GM06990 (cell line): ENCODE measurements at regions not wholly inside any gene's neighbourhood (a gene's known extent, or its start where the extent isn't known, plus 50 kb on each side); places are given as distances from the start of the nearest gene placed in this dataset.

Experiments
- DNase-seq: peaks from one replicate; pipeline ENCODE4 v3.0.0-alpha.2; 2011; ENCODE audit not compliant: insufficient read length; ENCODE audit errors: extremely low read depth
- H3K27me3 ChIP-seq: replicated peaks from 2 replicates; pipeline ENCODE4 v1.6.0; 2011; ENCODE audit warnings: low read length; ENCODE audit not compliant: control insufficient read depth, insufficient read depth
- H3K36me3 ChIP-seq: 2 replicates; pipeline ENCODE4 v1.5.1; 2011; ENCODE audit warnings: low read length; ENCODE audit not compliant: control insufficient read depth, insufficient read depth
- H3K4me3 ChIP-seq: replicated peaks from 2 replicates; pipeline ENCODE4 v1.5.1; 2011; ENCODE audit warnings: low read depth, mild to moderate bottlenecking, control low read depth, low read length
- CTCF ChIP-seq: IDR thresholded peaks from 2 replicates; pipeline ENCODE4 v1.5.1; 2011; ENCODE audit warnings: low read length, control low read depth, mild to moderate bottlenecking, inconsistent platforms; ENCODE audit not compliant: insufficient read depth, poor library complexity, severe bottlenecking

GRCh38 chrX:125641405-125641804, 321.7 kb downstream of the TEX13C start:
- no peak for TF ChIP-seq CTCF
- Histone ChIP-seq H3K4me3 (no peak overlapping the region), H3K36me3 (no peaks in the 10 kb centered on the region), H3K27me3 (no peaks in the 10 kb centered on the region)
- DNase-seq = no peak

DNA sequence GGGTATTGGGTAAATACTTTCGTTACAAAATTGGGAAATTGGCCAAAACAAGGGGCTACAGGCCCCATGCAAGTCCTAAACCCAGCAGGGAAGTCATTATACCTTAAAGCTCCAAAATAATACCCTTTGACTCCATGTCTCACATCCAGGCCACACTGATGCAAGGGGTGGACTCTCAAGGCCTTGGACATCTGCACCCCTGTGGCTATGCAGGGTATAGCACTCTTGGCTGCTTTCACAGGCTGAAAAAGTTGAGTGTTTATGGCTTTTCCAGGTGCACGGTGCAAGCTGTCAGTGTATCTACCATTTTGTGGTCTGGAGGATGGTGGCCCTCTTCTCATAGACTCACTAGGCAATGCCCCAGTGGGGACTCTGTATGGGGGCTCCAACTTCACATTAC, 326.5 kb downstream of the TEX13C start:
- H3K27me3 ChIP-seq = no peaks in the 10 kb centered on the region
- H3K36me3 ChIP-seq = no peaks in the 10 kb centered on the region
- TF ChIP-seq CTCF = peak; percentile 12
- no peak for DNase-seq
- H3K4me3 ChIP-seq = no peak overlapping the region

DNA sequence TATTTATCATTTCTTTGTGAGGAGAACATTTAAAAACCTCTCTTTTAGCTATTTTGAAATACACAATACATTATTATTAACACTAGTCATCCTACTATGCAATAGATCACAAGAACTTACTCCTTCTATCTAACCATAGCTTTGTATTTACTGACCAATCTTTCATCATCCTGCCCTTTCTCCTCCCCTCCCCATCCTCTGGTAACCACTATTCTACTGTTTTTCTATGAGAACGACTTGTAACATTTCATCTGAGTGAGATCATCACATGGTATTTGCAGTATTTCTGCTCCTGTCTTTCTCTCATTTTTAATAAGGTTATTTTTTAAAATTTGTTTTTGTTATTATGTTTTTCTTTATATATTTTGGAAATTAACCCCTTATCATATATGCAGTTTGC, 331.8 kb downstream of the TEX13C start:
- Histone ChIP-seq H3K4me3 (no peak overlapping the region), H3K27me3 (no peaks in the 10 kb centered on the region), H3K36me3 (no peaks in the 10 kb centered on the region)
- DNase-seq = no peak
- TF ChIP-seq CTCF = no peak

GRCh38 chrX:125654501-125654900, 334.8 kb downstream of the TEX13C start:
- no peak for DNase-seq
- Histone ChIP-seq H3K36me3 (no peaks in the 10 kb centered on the region), H3K4me3 (no peak overlapping the region), H3K27me3 (no peaks in the 10 kb centered on the region)
- TF ChIP-seq CTCF = no peak

GRCh38 chrX:125673758-125674157, 354.1 kb downstream of the TEX13C start:
- no peak for TF ChIP-seq CTCF
- Histone ChIP-seq H3K36me3 (no peaks in the 10 kb centered on the region), H3K4me3 (no peak overlapping the region), H3K27me3 (no peaks in the 10 kb centered on the region)
- no peak for DNase-seq

GRCh38 chrX:125678258-125678657, 358.6 kb downstream of the TEX13C start:
- Histone ChIP-seq H3K27me3 (no peaks in the 10 kb centered on the region), H3K4me3 (no peak overlapping the region), H3K36me3 (no peaks in the 10 kb centered on the region)
- no peak for DNase-seq
- no peak for TF ChIP-seq CTCF
